Transverse colon (tissue), 4 donors: ENCODE measurements at regions not wholly inside any gene's neighbourhood (a gene's known extent, or its start where the extent isn't known, plus 50 kb on each side); places are given as distances from the start of the nearest gene placed in this dataset.

Experiments
- POLR2AphosphoS5 ChIP-seq, 3 donors: sonication (generic); formaldehyde crosslinking; IDR thresholded peaks; one replicate each; pipeline ENCODE4 v1.6.1; 2016; ENCODE audit warnings: antibody characterized with exemption in 3 of 3
- TF ChIP-seq, protein P1 (sequence below), 5 experiments: fragments of 200-600 bp in 3 of 5; fragments of 450-650 bp in 2 of 5; sonication (generic) in 3 of 5; IDR thresholded peaks; 1 replicate in 2 of 5; 2 replicates in 3 of 5; pipeline ENCODE4 v1.5.1; 2016 to 2017; ENCODE audit warnings: antibody characterized with exemption in 5 of 5, inconsistent platforms in 3 of 5, mild to moderate bottlenecking in 2 of 5, moderate library complexity in 1 of 5

DNA sequence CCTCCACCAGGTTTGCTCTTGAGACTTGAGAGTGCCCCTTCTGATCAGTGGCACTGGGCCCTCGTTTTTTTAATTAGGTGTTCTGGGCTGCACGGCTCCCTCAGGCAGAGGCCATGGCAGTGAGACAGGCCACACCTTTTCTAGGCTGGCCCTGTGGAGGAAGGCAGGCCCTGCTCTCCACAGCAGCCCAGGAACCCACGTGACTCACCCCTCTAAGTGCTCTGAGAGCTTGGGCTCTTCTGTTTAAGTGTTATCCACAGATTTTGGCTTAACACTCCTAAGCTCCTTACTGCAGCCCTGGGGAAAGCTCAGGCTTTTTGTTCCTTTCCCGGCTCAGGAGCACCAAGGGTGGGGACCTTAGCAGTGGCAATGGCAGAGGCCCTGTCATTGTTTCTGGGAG lies 463.2 kb upstream of the GBE1 start:
- TF ChIP-seq, protein P1, sequence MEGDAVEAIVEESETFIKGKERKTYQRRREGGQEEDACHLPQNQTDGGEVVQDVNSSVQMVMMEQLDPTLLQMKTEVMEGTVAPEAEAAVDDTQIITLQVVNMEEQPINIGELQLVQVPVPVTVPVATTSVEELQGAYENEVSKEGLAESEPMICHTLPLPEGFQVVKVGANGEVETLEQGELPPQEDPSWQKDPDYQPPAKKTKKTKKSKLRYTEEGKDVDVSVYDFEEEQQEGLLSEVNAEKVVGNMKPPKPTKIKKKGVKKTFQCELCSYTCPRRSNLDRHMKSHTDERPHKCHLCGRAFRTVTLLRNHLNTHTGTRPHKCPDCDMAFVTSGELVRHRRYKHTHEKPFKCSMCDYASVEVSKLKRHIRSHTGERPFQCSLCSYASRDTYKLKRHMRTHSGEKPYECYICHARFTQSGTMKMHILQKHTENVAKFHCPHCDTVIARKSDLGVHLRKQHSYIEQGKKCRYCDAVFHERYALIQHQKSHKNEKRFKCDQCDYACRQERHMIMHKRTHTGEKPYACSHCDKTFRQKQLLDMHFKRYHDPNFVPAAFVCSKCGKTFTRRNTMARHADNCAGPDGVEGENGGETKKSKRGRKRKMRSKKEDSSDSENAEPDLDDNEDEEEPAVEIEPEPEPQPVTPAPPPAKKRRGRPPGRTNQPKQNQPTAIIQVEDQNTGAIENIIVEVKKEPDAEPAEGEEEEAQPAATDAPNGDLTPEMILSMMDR (IDR thresholded peaks at IDR 0.05): no peak
- no peak for TF ChIP-seq POLR2AphosphoS5 (IDR thresholded peaks at IDR 0.05)
